K562 (cell line): ENCODE measurements at regions not wholly inside any gene's neighbourhood (a gene's known extent, or its start where the extent isn't known, plus 50 kb on each side); places are given as distances from the start of the nearest gene placed in this dataset.

Source experiments
- ATAC-seq: fragments of 200-7000 bp; cut with Tn5 transposase; 3 replicates; pipeline ENCODE4 v1.9.1; 2020; ENCODE audit warnings: moderate library complexity
- BruUV-seq: library from RNA; stranded (reverse); fragments of 400-500 nt; replicated peaks from 2 replicates; lab custom pipeline; 2021; lab: Mats Ljungman, UMichigan
- CTCF ChIA-PET: fragments of 300-600 bp; formaldehyde crosslinking; extraction: SDS; loops from one replicate; lab custom pipeline; 2021; ENCODE audit warnings: low intra/inter-chr PET ratio; lab: Yijun Ruan, JAX
- POLR2A ChIA-PET: fragments of 300-600, 350-650 bp; sonication (Branson Sonifier 250); formaldehyde crosslinking; extraction: SDS; loops from one replicate; lab custom pipeline; 2021; ENCODE audit warnings: antibody characterized with exemption, inconsistent platforms; lab: Yijun Ruan, JAX
- DNase-seq, 4 experiments: peaks; one replicate each; pipeline versions ENCODE4 v3.0.0 to v3.0.0-alpha.2; 2011 to 2018; ENCODE audit warnings: low spot score in 3 of 4, mixed read lengths in 3 of 4; ENCODE audit errors: extremely low read depth in 1 of 4
- FAIRE-seq: peaks from 2 replicates; lab custom pipeline; 2011; peaks lifted over from hg19 to GRCh38; lab: Jason Lieb, UNC
- H2AFZ ChIP-seq: 2 replicates; pipeline ENCODE4 v1.6.0; 2011; ENCODE audit warnings: low read depth, low read length, control low read depth, inconsistent platforms
- H3K27ac ChIP-seq: fragments of 200-600 bp; 3 replicates; pipeline ENCODE4 v1.8.0; 2011; ENCODE audit warnings: low read depth, mild to moderate bottlenecking, control low read depth, inconsistent platforms, low read length, moderate library complexity, mixed read lengths; ENCODE audit errors: extremely low read depth
- H3K27me3 ChIP-seq, 2 experiments: fragments of 300-600 bp in 1 of 2; 2 replicates in 1 of 2; 3 replicates in 1 of 2; pipeline versions ENCODE4 v1.6.0 to v1.8.0; 2011; ENCODE audit warnings: inconsistent platforms in 2 of 2, low read length in 2 of 2, mild to moderate bottlenecking in 1 of 2, mixed read lengths in 1 of 2, moderate library complexity in 1 of 2; ENCODE audit not compliant: control insufficient read depth in 2 of 2, insufficient read depth in 2 of 2
- H3K36me3 ChIP-seq: fragments of 300-600 bp; 3 replicates; pipeline ENCODE4 v1.8.0; 2011; ENCODE audit warnings: mild to moderate bottlenecking, low read length, inconsistent platforms; ENCODE audit not compliant: control insufficient read depth, insufficient read depth
- H3K4me1 ChIP-seq, 2 experiments: fragments of 200-600 bp in 1 of 2; replicated peaks in 1 of 2; 2 replicates in 1 of 2; 3 replicates in 1 of 2; pipeline versions ENCODE4 v1.5.1 to v1.8.0; 2011; ENCODE audit warnings: inconsistent platforms in 2 of 2, low read length in 2 of 2, mild to moderate bottlenecking in 1 of 2, mixed read lengths in 1 of 2, moderate library complexity in 1 of 2; ENCODE audit not compliant: control insufficient read depth in 2 of 2, insufficient read depth in 2 of 2
- H3K4me2 ChIP-seq: 2 replicates; pipeline ENCODE4 v1.6.1; 2011; ENCODE audit warnings: low read length, control low read depth, inconsistent platforms, mixed read lengths; ENCODE audit not compliant: insufficient read depth
- H3K4me3 ChIP-seq: fragments of 200-600 bp; sonication (generic), shearing (Covaris generic); 2 replicates; pipeline ENCODE4 v1.5.1; 2016; ENCODE audit warnings: control low read depth, inconsistent platforms
- H3K79me2 ChIP-seq: fragments of 200-600 bp; 3 replicates; pipeline ENCODE4 v1.8.0; 2011; ENCODE audit warnings: low read length, inconsistent platforms; ENCODE audit not compliant: control insufficient read depth, insufficient read depth
- H3K9ac ChIP-seq, 2 experiments: 2 replicates each; pipeline versions ENCODE4 v1.6.0 to v1.6.1; 2011; ENCODE audit warnings: low read depth in 2 of 2, low read length in 2 of 2, control low read depth in 1 of 2, inconsistent platforms in 1 of 2, mild to moderate bottlenecking in 1 of 2, mixed read lengths in 1 of 2; ENCODE audit not compliant: insufficient read depth in 1 of 2
- H3K9me1 ChIP-seq: one replicate; pipeline ENCODE4 v1.6.0; 2011; ENCODE audit warnings: inconsistent platforms, mild to moderate bottlenecking, low read length, moderate library complexity; ENCODE audit not compliant: control insufficient read depth, insufficient read depth
- H3K9me3 ChIP-seq: replicated peaks from 2 replicates; pipeline ENCODE4 v1.5.1; 2011; ENCODE audit warnings: low read depth, low read length, inconsistent platforms; ENCODE audit not compliant: control insufficient read depth, insufficient read depth
- H4K20me1 ChIP-seq: replicated peaks from 2 replicates; pipeline ENCODE4 v1.6.1; 2011; ENCODE audit warnings: low read length, inconsistent platforms, mixed read lengths; ENCODE audit not compliant: control insufficient read depth, insufficient read depth
- HINFP ChIP-seq: fragments of 450-650 bp; conservative IDR thresholded peaks from 2 replicates; pipeline ENCODE4 v1.6.1; 2016; ENCODE audit warnings: missing genetic modification characterization, low read depth, mild to moderate bottlenecking, control low read depth, missing compliant biosample characterization
- HMGN3 ChIP-seq: IDR thresholded peaks from 2 replicates; pipeline ENCODE4 v1.6.1; 2011; ENCODE audit warnings: borderline replicate concordance, low read depth, mild to moderate bottlenecking, mixed read lengths, low read length; ENCODE audit not compliant: insufficient read length; ENCODE audit errors: extremely low read depth
- MLLT1 ChIP-seq, 2 experiments: fragments of 450-650 bp; IDR thresholded peaks; 2 replicates each; pipeline ENCODE4 v1.6.1; 2016
- NR2C1 ChIP-seq, 2 experiments: fragments of 450-650 bp; IDR thresholded peaks; 2 replicates each; pipeline ENCODE4 v1.6.1; 2017; ENCODE audit warnings: mild to moderate bottlenecking in 2 of 2, antibody characterized with exemption in 1 of 2, inconsistent platforms in 1 of 2, missing compliant biosample characterization in 1 of 2, missing genetic modification characterization in 1 of 2
- POLR2H ChIP-seq: IDR thresholded peaks from 2 replicates; pipeline ENCODE4 v1.6.1; 2016; ENCODE audit warnings: missing genetic modification characterization, low read depth, mild to moderate bottlenecking, control low read depth, missing compliant biosample characterization, moderate library complexity
- SNAPC5 ChIP-seq: fragments of 250-450 bp; sonication (Bioruptor Pico); IDR thresholded peaks from 2 replicates; pipeline ENCODE4 v1.8.0; 2021; ENCODE audit warnings: moderate library complexity, mild to moderate bottlenecking, inconsistent platforms
- STAG1 ChIP-seq: sonication (generic); formaldehyde crosslinking; IDR thresholded peaks from 2 replicates; pipeline ENCODE4 v1.5.0; 2020; ENCODE audit warnings: missing genetic modification reagents, borderline replicate concordance
- TAF7 ChIP-seq: fragments of 450-650 bp; IDR thresholded peaks from 2 replicates; pipeline ENCODE4 v1.6.1; 2016; ENCODE audit warnings: missing genetic modification characterization, missing compliant biosample characterization
- ZC3H11A ChIP-seq: IDR thresholded peaks from 2 replicates; pipeline ENCODE4 v1.6.1; 2012; ENCODE audit warnings: low read depth, low read length, improper control_type of control experiment
- ZC3H4 ChIP-seq: sonication (generic); formaldehyde crosslinking; IDR thresholded peaks from 2 replicates; pipeline ENCODE4 v1.9.0; 2021; ENCODE audit warnings: missing genetic modification reagents, borderline replicate concordance
- ZNF124 ChIP-seq: sonication (generic); formaldehyde crosslinking; IDR thresholded peaks from 2 replicates; pipeline ENCODE4 v1.8.1; 2022; ENCODE audit warnings: missing genetic modification reagents
- ZNF511 ChIP-seq: sonication (generic); formaldehyde crosslinking; IDR thresholded peaks from 2 replicates; pipeline ENCODE4 v1.8.0; 2022; ENCODE audit warnings: mild to moderate bottlenecking, missing genetic modification reagents
- WGBS: fragments of 100-300 bp; shearing (Covaris generic); methylation state at CpG from one replicate; pipeline ENCODE4 v1.1.6; 2016; ENCODE audit warnings: low coverage, mixed read lengths; ENCODE audit not compliant: insufficient coverage; ENCODE audit errors: missing lambda C conversion rate; 5-methylcytosine and 5-hydroxymethylcytosine counted together
- in situ Hi-C: fragments of 300-500 bp; cut with MboI; formaldehyde crosslinking; loops from 4 replicates; pipeline ENCODE4 v1.15.0; 2018; ENCODE audit warnings: inconsistent platforms, mixed read lengths
- intact Hi-C: fragments of 100-400 bp; cut with micrococcal nuclease; formaldehyde crosslinking; loops from 2 replicates; pipeline ENCODE4 v1.14.2; 2022

- intact Hi-C loops = no loop called here
- 10% methylated on average over 3 of the region's 3 CpGs for WGBS
- DNase-seq (no peak), ATAC-seq (no peak), FAIRE-seq (no peak)
- no peak overlapping the region for H2AFZ ChIP-seq
- no peak overlapping the region for H3K27ac ChIP-seq
- H3K79me2 ChIP-seq = no peaks in the 10 kb centered on the region
- ChIA-PET CTCF (no interaction called here), POLR2A (interaction anchor here (0.5 kb wide), 1 partner anchor 1239 kb away, joined by 4 read pairs; no protein-coding TSS in a partner anchor)
- H3K4me2 ChIP-seq = no peak overlapping the region
- no peaks in the 10 kb centered on the region for H4K20me1 ChIP-seq
- no peaks in the 10 kb centered on the region for H3K4me1 ChIP-seq
- H3K27me3 ChIP-seq = peaks cover 2 to 6% of the 10 kb centered on the region in 2 experiments; a peak in 2 of 5 replicates
- in situ Hi-C loops = loop anchor here (25.0 kb wide), 2 partner anchors 695 to 1170 kb away; no protein-coding TSS in a partner anchor
- H3K4me3 ChIP-seq = no peak overlapping the region
- H3K9me1 ChIP-seq = no peaks in the 10 kb centered on the region
- BruUV-seq = no TSS peak
- no peak overlapping the region for H3K9ac ChIP-seq
- TF ChIP-seq ZC3H11A = no peak
- no peak for TF ChIP-seq ZNF511 (CRISPR knock-in tag)
- TF ChIP-seq HMGN3 = no peak
- no peak for TF ChIP-seq TAF7 (tag)
- TF ChIP-seq ZNF124 = no peak
- TF ChIP-seq SNAPC5 (CRISPR knock-in tag) = no peak
- no peak for TF ChIP-seq POLR2H
- TF ChIP-seq HINFP (tag) = no peak
- TF ChIP-seq MLLT1 (IDR thresholded peaks at IDR 0.05) = no peak
- TF ChIP-seq ZC3H4 (CRISPR knock-in tag) = no peak
- TF ChIP-seq STAG1 (CRISPR knock-in tag) = no peak
- no peak for TF ChIP-seq NR2C1 (IDR thresholded peaks at IDR 0.05)
- TF ChIP-seq NR2C1 (tag; IDR thresholded peaks at IDR 0.05) = no peak
- H3K36me3 ChIP-seq = no peaks in the 10 kb centered on the region
- H3K9me3 ChIP-seq = no peaks in the 10 kb centered on the region
Observed at GRCh38 chr4:159432436-159432835, 329.6 kb downstream of the RAPGEF2 start.
